Endothelial cell of umbilical vein (primary cell): ENCODE measurements at regions not wholly inside any gene's neighbourhood (a gene's known extent, or its start where the extent isn't known, plus 50 kb on each side); places are given as distances from the start of the nearest gene placed in this dataset.

Source experiments
- BruUV-seq: library from RNA; stranded (reverse); fragments of 400-500 nt; replicated peaks from 2 replicates; lab custom pipeline; 2021; lab: Mats Ljungman, UMichigan
- CTCF ChIA-PET: fragments of 300-600, 350-600 bp; sonication (Branson Sonifier 250); formaldehyde crosslinking; loops from one replicate; lab custom pipeline; 2021; ENCODE audit warnings: antibody characterized with exemption, inconsistent platforms; lab: Charles Lee
- POLR2A ChIA-PET: fragments of 300-600, 350-600 bp; sonication (Branson Sonifier 250); formaldehyde crosslinking; loops from one replicate; lab custom pipeline; 2021; ENCODE audit warnings: antibody characterized with exemption, inconsistent platforms; lab: Charles Lee
- DNase-seq: peaks from one replicate; pipeline ENCODE4 v3.0.0-alpha.2; 2011; ENCODE audit warnings: low read depth, low spot score
- FAIRE-seq: peaks from 2 replicates; lab custom pipeline; 2011; peaks lifted over from hg19 to GRCh38; lab: Jason Lieb, UNC
- H2AFZ ChIP-seq: 2 replicates; pipeline ENCODE4 v1.6.0; 2012; ENCODE audit warnings: low read depth, low read length, control low read depth, inconsistent platforms
- H3K27ac ChIP-seq: 2 replicates; pipeline ENCODE4 v1.5.1; 2011; ENCODE audit warnings: low read depth, mild to moderate bottlenecking, control low read depth, low read length, moderate library complexity; ENCODE audit not compliant: insufficient read depth
- H3K27me3 ChIP-seq, 2 experiments: 2 replicates each; pipeline versions ENCODE4 v1.6.0 to v1.6.1; 2011; ENCODE audit warnings: low read length in 2 of 2, mixed read lengths in 1 of 2; ENCODE audit not compliant: control insufficient read depth in 2 of 2, insufficient read depth in 2 of 2
- H3K36me3 ChIP-seq, 2 experiments: 2 replicates in 1 of 2; 3 replicates in 1 of 2; pipeline ENCODE4 v1.5.1; 2011; ENCODE audit warnings: low read length in 2 of 2, mild to moderate bottlenecking in 1 of 2, moderate library complexity in 1 of 2; ENCODE audit not compliant: control insufficient read depth in 2 of 2, insufficient read depth in 2 of 2; ENCODE audit errors: extremely low read depth in 1 of 2
- H3K4me1 ChIP-seq: 3 replicates; pipeline ENCODE4 v1.5.1; 2011; ENCODE audit warnings: mild to moderate bottlenecking, low read length; ENCODE audit not compliant: control insufficient read depth, insufficient read depth; ENCODE audit errors: extremely low read depth
- H3K4me2 ChIP-seq: 2 replicates; pipeline ENCODE4 v1.6.1; 2011; ENCODE audit warnings: low read length, control low read depth, mixed read lengths; ENCODE audit not compliant: insufficient read depth
- H3K4me3 ChIP-seq, 3 experiments: fragments of 200-600 bp in 1 of 3; sonication (generic), shearing (Covaris generic) in 1 of 3; replicated peaks in 1 of 3; 2 replicates each; pipeline ENCODE4 v1.5.1; 2011 to 2016; ENCODE audit warnings: control low read depth in 3 of 3, low read length in 3 of 3, mild to moderate bottlenecking in 2 of 3, inconsistent platforms in 1 of 3, low read depth in 1 of 3, moderate library complexity in 1 of 3; ENCODE audit not compliant: insufficient read depth in 1 of 3
- H3K79me2 ChIP-seq: 2 replicates; pipeline ENCODE4 v1.6.0; 2012; ENCODE audit warnings: low read length, inconsistent platforms; ENCODE audit not compliant: control insufficient read depth, insufficient read depth
- H3K9ac ChIP-seq: replicated peaks from 2 replicates; pipeline ENCODE3; 2011; ENCODE audit warnings: low read length, control low read depth; ENCODE audit not compliant: insufficient read depth; ENCODE audit errors: extremely low read depth
- H3K9me1 ChIP-seq: replicated peaks from 3 replicates; pipeline ENCODE4 v1.6.0; 2011; ENCODE audit warnings: mild to moderate bottlenecking, low read length; ENCODE audit not compliant: control insufficient read depth, insufficient read depth; ENCODE audit errors: extremely low read depth
- H3K9me3 ChIP-seq: replicated peaks from 2 replicates; pipeline ENCODE4 v1.5.1; 2012; ENCODE audit warnings: low read length, inconsistent platforms; ENCODE audit not compliant: control insufficient read depth, insufficient read depth
- H4K20me1 ChIP-seq: replicated peaks from 2 replicates; pipeline ENCODE3; 2011; ENCODE audit warnings: mild to moderate bottlenecking, low read length; ENCODE audit not compliant: control insufficient read depth, insufficient read depth; ENCODE audit errors: extremely low read depth
- CTCF ChIP-seq, 2 donors: IDR thresholded peaks; 1 replicate in 1 of 2; 2 replicates in 1 of 2; pipeline ENCODE4 v1.5.1; 2011; ENCODE audit warnings: low read length in 2 of 2, mild to moderate bottlenecking in 2 of 2, moderate library complexity in 2 of 2, control low read depth in 1 of 2, inconsistent platforms in 1 of 2, low read depth in 1 of 2; ENCODE audit not compliant: insufficient read depth in 1 of 2; ENCODE audit errors: extremely low read depth in 1 of 2
- EZH2 ChIP-seq: IDR thresholded peaks from 2 replicates; pipeline ENCODE4 v1.6.1; 2012; ENCODE audit warnings: borderline replicate concordance, low read depth, mild to moderate bottlenecking, moderate library complexity, low read length, inconsistent platforms; ENCODE audit not compliant: severe bottlenecking
- FOS ChIP-seq: IDR thresholded peaks from 2 replicates; pipeline ENCODE4 v1.6.1; 2011; ENCODE audit warnings: mild to moderate bottlenecking, low read length, moderate library complexity, borderline replicate concordance; ENCODE audit not compliant: insufficient read depth
- GATA2 ChIP-seq: IDR thresholded peaks from 2 replicates; pipeline ENCODE4 v1.7.0; 2011; ENCODE audit warnings: low read depth, mild to moderate bottlenecking, moderate library complexity, mixed read lengths, low read length; ENCODE audit not compliant: insufficient read length, insufficient read depth
- JUN ChIP-seq: IDR thresholded peaks from 2 replicates; pipeline ENCODE4 v1.6.1; 2011; ENCODE audit warnings: borderline replicate concordance, low read depth; ENCODE audit not compliant: insufficient read length, insufficient read depth
- MAX ChIP-seq: IDR thresholded peaks from 2 replicates; pipeline ENCODE4 v1.6.1; 2011; ENCODE audit not compliant: insufficient read depth, insufficient read length
- MYC ChIP-seq: IDR thresholded peaks from one replicate; pipeline ENCODE4 v1.6.1; 2011; ENCODE audit warnings: mild to moderate bottlenecking, low read depth, low read length
- POLR2A ChIP-seq: IDR thresholded peaks from 2 replicates; pipeline ENCODE4 v1.6.1; 2012; ENCODE audit warnings: low read depth, mild to moderate bottlenecking, control low read depth, low read length
- POLR2AphosphoS5 ChIP-seq: IDR thresholded peaks from 2 replicates; pipeline ENCODE4 v1.6.1; 2012; ENCODE audit warnings: low read depth, mild to moderate bottlenecking, control low read depth, low read length, moderate library complexity; ENCODE audit not compliant: insufficient read depth
- dilution Hi-C: fragments of 300-500 bp; cut with MboI; formaldehyde crosslinking; loops from one replicate; pipeline ENCODE4 v1.15.0; 2019; ENCODE audit warnings: low sequenced_read_pairs; ENCODE audit not compliant: extremely low pct_ligation_motif_present
- intact Hi-C: fragments of 100-400 bp; cut with micrococcal nuclease; formaldehyde crosslinking; loops from one replicate; pipeline ENCODE4 v1.10.0; 2022

GRCh38 chrX:99703473-99703872 is 706.6 kb downstream of the PCDH19 start:
- no peaks in the 10 kb centered on the region for H3K27me3 ChIP-seq
- DNase-seq = no peak
- TF ChIP-seq POLR2A (no peak), MYC (no peak), GATA2 (no peak), MAX (no peak), POLR2AphosphoS5 (no peak), CTCF (IDR thresholded peaks at IDR 0.05; ENCODE audit: extremely low read depth in 1 of 2, insufficient read depth in 1 of 2, low read depth in 1 of 2, low read length in 2 of 2) (no peak), FOS (no peak), JUN (no peak), EZH2 (no peak)
- no peaks in the 10 kb centered on the region for H3K36me3 ChIP-seq
- H3K27ac ChIP-seq = no peak overlapping the region
- ChIA-PET POLR2A (no interaction called here), CTCF (no interaction called here)
- H2AFZ ChIP-seq = no peak overlapping the region
- no peaks in the 10 kb centered on the region for H4K20me1 ChIP-seq
- no peaks in the 10 kb centered on the region for H3K4me1 ChIP-seq
- no peak overlapping the region for H3K9ac ChIP-seq
- H3K79me2 ChIP-seq = no peaks in the 10 kb centered on the region
- H3K4me3 ChIP-seq = no peak overlapping the region
- no peaks in the 10 kb centered on the region for H3K9me1 ChIP-seq
- intact Hi-C loops = no loop called here
- FAIRE-seq = no peak
- dilution Hi-C loops = no loop called here
- no TSS peak for BruUV-seq
- H3K4me2 ChIP-seq = no peak overlapping the region
- H3K9me3 ChIP-seq = no peaks in the 10 kb centered on the region
